GF-D8 (cell line): ENCODE measurements at regions not wholly inside any gene's neighbourhood (a gene's known extent, or its start where the extent isn't known, plus 50 kb on each side); places are given as distances from the start of the nearest gene placed in this dataset.

Experiments
- DNase-seq: peaks from one replicate; lab custom pipeline; 2025; lab: John Stamatoyannopoulos, UW

DNA sequence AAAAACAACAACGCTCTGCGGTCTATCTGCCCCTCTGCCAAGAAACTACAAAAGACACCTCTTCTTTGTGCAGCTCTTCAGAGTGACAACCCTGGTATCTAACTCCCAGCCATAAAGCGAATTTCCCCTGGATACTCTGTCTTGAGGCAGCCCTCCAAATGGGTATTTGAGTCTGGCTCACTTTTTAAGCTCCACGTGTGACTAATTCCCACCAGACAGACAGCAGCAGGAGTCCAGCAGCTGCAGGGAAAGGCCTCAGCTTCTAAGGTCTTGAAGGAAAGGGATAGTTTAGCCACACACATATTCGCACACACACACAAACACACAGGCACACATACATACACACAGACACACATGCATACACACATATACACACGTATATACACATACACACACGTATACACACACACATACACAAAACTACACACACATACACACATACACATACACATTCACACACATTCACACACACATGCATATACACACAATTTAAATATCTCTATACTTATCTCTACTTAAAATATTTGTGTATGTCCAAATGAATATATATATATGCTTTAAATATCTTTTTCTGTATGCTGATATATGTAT is 188.8 kb downstream of the TSHZ3 start:
- no peak for DNase-seq

GRCh38 chr19:31154021-31154420 is 195.2 kb downstream of the TSHZ3 start:
- no peak for DNase-seq

GRCh38 chr19:31152906-31153305 is 196.3 kb downstream of the TSHZ3 start:
- no peak for DNase-seq

DNA sequence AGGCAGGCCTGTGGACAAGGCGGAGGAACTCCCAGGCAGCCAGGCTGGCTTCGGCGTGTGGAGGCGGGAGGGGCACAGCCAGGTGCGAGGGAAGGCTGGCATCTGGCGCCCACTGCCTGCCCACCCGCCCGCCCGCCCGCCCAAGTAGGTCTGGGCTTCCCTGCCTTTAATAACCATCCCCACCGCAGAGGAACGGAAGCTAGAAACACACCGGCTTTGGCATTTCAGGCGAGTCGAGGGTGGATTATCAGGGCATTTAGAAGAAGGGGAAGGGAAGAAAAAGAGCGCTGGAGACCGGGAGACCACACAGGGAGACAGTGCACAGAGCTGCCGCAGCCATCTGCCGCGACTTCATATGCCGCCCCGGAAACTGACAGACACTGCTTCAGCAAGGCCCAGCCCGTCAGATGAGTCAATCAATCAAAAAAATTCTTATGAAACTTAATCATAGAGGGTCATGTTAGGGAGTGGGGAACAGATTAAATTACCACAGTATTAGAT is 199.7 kb downstream of the TSHZ3 start:
- no peak for DNase-seq

- no peak for DNase-seq
These were observed 200.6 kb downstream of the TSHZ3 start for GRCh38 chr19:31148671-31149070.

- no peak for DNase-seq
These were observed 202.0 kb downstream of the TSHZ3 start for GRCh38 chr19:31147234-31147633.

GRCh38 chr19:31146546-31147183 is 202.6 kb downstream of the TSHZ3 start:
- DNase-seq: no peak

GRCh38 chr19:31146015-31146414 is 203.2 kb downstream of the TSHZ3 start:
- DNase-seq: no peak

GRCh38 chr19:31145007-31145406 is 204.2 kb downstream of the TSHZ3 start:
- no peak for DNase-seq

- DNase-seq: no peak
These were observed 205.0 kb downstream of the TSHZ3 start for GRCh38 chr19:31144075-31144870.

DNA sequence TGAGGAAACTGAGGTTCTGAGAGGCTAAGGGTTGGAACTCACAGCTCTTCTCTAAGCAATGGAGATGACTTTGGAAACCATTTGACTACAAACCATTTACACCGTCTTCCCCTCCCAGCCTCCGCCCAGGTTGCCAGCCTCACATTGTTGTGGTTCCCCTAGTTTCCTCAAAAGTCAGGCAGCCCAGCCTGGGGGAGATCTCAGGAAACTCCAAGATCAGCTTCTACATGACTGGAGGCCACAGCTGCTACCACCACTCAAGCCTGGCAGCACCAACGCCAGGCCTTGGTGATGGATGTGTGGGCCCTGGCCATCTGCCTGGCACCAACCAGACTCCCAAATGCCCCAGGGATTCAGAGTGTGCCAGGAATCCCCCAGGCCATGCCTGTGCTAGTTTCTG is 207.9 kb downstream of the TSHZ3 start:
- no peak for DNase-seq

DNA sequence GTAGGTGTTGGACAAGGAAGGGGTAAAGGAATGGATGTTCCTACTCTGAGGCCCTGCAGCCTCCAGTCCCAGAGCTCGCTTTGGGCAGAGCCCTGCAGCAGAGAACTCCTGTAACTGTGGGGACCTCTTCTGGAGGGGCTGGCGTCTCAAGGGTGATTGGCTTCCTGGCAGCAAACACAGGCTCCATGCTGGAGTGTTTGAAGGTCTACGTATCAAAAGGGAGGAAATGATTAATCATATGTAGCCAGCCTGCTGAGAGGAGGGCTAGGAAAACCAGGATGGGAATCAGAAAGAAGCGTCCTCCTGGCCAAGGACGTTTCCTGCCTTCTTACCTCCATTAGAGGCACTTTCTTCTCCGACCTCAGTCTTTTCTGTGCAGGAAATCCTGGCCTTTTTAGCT is 208.5 kb downstream of the TSHZ3 start:
- DNase-seq: no peak

GRCh38 chr19:31139871-31140505 is 209.2 kb downstream of the TSHZ3 start:
- DNase-seq: no peak

DNA sequence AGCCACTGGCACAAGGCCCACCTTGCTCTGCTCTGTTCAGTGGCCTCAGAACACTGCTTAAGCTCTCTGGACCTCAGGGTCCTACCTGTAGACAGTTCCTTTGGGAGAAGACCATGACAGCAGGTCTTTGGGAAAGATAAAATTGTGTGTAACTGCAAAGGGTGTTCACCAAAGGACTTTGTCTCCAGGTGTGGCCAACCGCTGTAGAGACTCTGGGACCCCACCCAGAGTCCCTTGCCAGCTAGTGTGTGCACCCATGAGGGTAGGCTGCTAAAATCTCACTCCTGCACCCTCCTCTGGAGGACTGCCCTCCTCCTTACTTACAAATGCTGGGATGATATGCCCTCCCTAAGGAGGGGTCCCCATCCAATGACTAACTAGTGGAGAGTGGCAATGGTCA is 211.2 kb downstream of the TSHZ3 start:
- no peak for DNase-seq

GRCh38 chr19:31135841-31136240 is 213.4 kb downstream of the TSHZ3 start:
- no peak for DNase-seq

DNA sequence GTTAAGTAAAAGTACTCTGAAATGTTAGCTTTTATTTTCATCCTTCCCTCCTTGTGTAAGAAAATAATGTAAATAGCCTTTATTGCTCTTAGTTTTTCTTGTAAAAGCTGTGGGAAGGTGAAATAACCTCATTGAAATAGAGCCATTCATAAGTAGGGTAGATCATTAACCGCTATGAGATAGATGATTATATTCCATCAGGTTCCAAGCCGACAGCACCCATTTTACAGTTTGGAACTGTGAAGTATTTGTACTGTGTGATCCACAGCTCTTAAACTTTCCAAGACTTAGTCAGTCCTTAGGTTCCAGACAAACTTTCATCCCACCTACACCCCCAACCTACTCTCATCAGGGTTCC is 216.5 kb downstream of the TSHZ3 start:
- DNase-seq: no peak

DNA sequence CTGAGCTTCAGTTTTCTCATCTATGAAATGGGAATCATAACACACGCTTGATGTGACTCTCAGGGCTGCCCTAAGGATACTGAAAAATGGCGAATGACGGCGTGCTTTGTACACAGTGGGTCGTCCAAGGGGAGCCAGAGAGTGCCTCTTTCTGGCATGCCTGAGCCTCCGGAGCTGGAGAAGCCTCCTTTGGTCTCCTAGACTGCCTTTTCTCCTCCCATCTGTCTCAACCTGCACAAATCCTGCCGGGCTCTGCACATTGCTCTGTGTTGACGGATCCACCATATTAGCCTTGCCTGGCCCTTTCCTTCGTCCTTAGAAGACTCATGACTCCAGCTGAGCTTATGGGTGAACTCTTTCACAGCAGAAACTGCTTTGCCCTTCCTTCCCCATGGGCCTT is 220.9 kb downstream of the TSHZ3 start:
- DNase-seq: no peak

- DNase-seq: no peak
These were observed 221.9 kb downstream of the TSHZ3 start for GRCh38 chr19:31127134-31127967.

DNA sequence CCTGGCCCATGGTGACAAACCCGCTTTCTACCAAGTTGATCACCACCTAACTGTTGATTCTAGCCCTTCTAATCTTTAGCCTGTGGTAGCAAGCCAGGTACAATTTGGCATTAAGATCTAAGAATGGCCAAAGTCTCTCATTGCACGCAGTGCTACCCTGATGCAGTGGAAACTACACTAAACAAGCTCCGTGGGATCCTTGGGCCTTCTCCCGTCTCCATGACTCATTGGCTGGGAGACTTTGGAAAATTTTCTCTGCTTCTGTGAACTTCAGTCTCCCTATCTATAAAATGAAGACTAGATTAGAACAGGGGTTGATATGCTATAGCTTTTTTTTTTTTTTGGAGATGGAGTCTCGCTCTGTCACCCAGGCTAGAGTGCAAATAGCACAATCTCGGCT is 223.0 kb downstream of the TSHZ3 start:
- DNase-seq: no peak

GRCh38 chr19:31125071-31125470 is 224.2 kb downstream of the TSHZ3 start:
- no peak for DNase-seq

- DNase-seq: no peak
These were observed 227.7 kb downstream of the TSHZ3 start for GRCh38 chr19:31121501-31121900.

GRCh38 chr19:31120952-31121351 is 228.3 kb downstream of the TSHZ3 start:
- DNase-seq: no peak
